NCI-H460 (cell line): ENCODE measurements at regions not wholly inside any gene's neighbourhood (a gene's known extent, or its start where the extent isn't known, plus 50 kb on each side); places are given as distances from the start of the nearest gene placed in this dataset.

Experiments
- DNase-seq: peaks from one replicate; pipeline ENCODE4 v3.0.0-alpha.2; 2016; ENCODE audit warnings: low read depth; ENCODE audit errors: extremely low read depth

DNA sequence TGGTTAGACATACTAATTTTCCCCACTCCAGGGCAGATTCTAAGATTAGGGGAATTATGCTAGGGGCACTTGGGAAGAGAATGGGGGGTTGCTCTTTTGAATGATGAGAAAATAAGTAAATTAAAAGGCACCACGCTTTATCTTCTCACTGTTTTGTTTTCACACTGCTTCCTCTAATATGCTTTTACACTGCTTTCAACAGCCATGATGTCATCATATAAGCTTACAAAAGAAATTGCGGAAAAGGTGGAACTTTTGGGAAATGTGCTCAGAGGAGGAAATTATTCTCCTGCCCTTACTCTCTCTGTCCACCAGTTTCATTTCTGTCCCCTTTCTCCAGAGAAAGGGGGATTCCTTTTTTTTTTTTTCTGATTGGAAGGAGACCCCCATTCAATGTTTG is 308.2 kb downstream of the TOX3 start:
- DNase-seq, result no peak

GRCh38 chr16:52237823-52238222 is 309.1 kb downstream of the TOX3 start:
- no peak for DNase-seq

DNA sequence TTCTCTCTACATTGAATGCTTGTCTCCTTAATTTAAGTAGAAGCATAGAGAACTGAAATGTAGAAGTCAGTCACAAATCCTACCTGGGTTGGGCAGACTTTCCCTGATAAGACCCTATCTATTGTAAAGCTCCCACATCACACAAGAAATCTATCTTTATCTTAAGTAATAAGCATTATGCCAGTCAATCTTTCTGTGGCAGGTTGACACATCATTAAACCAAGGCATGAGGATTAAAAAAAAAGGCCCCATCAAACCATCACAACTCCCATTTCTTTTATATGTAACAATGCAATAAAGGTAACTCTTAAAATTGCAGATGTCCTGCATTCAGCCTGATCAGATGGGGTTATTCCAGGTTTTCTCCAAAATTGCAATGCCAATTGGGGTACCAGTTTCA is 311.8 kb downstream of the TOX3 start:
- no peak for DNase-seq

DNA sequence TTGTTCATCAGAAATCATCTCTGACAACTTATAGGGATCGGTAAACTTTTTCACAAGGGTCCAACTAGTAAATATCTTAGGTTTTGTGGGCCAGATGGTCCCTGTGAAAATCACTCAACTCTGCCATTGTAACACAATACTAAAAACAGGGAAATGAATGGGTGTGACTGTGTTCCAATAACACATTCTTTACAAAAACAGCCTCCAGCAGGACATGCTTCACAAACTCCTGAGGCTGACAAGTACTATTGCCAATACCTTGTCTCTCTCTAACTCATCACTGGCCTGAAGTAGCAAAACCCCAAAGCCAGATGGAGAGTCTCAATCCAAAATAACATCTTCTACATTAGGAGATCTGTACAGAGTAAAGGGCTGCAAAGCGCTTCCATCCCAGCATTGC is 312.3 kb downstream of the TOX3 start:
- no peak for DNase-seq

- DNase-seq, result no peak
These were observed 317.5 kb downstream of the TOX3 start for GRCh38 chr16:52229471-52229870.

GRCh38 chr16:52227851-52228250 is 319.1 kb downstream of the TOX3 start:
- no peak for DNase-seq

- no peak for DNase-seq
These were observed 334.1 kb downstream of the TOX3 start for GRCh38 chr16:52212841-52213240.

DNA sequence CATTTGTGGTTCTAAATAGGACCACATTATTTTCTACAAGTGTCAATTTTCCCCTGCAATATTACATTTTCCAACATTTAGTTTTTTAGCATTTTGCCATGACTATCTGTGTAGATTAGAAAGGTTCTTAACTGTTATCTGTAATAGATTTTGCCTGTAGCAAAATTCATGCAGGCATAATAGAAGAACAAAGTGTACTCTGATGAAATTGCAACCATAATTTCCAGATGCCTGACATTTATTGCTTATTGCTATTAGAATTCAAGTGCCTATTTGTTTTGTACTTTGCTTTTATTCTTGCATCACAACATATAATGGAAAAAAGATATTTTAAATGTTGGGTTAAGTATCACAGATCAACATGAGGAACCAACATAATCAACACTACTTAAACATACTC is 337.7 kb downstream of the TOX3 start:
- DNase-seq, result no peak

GRCh38 chr16:52203096-52203495 is 343.8 kb downstream of the TOX3 start:
- no peak for DNase-seq

DNA sequence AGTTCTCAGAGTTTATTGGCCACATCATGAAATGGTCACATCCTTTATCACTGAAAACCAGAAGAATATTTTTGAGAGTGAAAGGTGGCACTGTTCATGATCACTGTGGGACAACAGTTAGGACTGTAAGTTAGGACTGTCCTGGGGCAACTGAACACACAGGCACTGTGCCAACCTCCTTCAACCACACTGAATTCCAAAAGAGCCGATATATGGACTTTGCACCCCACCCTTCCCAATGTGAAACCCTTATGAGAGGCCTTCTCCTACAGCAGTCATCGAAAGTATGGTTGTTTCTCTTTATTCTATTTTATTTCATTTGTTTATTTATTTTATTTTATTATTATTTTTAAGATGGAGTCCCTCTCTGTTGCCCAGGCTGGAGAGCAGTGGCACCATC is 353.5 kb downstream of the TOX3 start:
- DNase-seq, result no peak

DNA sequence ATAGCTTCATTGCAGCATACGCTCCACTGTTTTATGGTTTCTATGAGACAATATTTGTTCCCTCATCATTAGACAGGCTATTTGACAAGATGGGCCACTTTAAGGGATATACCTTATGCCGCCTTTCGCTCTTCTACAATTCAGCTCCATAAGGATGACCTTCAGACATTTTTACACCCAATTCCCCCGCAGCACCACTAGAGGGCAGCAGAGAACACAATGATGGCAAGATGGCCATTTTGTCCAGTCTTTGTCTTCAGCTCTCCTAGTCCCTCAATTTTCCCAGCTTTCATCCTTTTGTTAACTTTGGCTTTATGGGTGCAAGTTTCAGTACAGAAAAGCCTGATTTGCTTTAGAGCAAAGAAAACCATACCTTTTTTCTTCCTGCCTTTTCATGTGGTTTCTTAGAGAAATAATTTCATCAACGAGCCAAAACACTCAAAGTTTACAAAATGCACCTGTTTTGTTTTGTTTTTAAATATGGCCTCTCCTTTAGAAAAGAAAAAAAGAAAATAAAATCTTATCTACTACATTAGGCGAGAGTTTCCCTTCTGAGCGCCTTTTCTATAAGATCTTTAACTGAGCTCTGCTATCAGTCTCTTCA is 355.3 kb downstream of the TOX3 start:
- DNase-seq, result peak; percentile 48

DNA sequence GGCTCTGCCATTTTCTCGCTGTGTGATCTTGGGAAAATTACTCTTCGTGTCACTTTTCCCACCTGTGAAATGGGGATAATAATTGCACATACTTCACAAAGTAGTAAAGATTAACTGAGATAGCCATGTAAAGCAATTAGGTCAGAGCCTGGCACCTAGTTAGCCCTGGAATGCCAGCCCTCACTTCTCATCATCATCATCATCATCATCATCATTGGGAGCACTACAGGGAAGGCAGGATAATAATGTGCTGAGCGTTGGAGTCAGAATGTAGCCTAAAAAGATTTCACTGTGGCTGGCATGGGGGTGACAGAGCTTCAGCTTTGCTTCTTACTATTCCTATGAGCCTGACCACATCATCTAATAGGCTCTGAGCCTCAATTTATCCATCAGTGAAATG is 362.6 kb downstream of the TOX3 start:
- DNase-seq, result no peak

DNA sequence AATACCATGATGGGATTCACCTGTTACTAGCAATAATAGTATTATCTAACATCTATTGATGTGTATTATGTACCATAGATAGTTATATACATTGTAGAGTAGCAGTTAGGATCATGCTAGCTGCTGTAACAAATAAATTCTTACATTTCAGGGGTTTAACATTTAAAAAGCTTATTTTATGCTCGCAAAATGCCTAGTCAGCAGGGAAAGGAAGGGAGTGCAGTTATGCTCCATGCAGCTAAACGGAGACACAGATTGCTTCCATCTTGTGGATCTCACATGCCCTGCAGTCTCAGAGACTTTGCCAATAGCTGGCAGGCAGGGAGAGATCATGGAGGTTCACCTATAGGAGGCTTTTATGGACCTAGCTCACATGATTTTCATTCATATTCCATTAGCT is 364.1 kb downstream of the TOX3 start:
- DNase-seq, result no peak

DNA sequence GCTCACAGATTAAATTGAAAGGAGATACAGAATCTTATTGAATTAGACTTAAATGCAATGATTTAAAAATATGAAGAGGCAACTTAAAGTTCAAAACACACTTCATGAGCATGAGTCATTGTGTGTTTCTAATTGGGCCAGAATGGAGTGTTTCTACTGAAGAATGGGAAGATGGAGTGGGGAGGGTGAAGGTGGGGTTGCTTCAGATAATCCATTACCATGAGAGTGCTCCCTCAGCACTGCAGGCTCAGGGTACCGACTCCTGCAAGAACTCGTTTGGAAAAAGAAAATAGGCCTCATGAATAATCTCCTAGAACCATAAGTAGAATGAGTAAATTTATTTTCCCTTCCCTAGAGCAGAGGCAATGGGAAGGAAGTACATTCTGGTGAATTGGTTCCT is 372.8 kb downstream of the TOX3 start:
- DNase-seq, result no peak

DNA sequence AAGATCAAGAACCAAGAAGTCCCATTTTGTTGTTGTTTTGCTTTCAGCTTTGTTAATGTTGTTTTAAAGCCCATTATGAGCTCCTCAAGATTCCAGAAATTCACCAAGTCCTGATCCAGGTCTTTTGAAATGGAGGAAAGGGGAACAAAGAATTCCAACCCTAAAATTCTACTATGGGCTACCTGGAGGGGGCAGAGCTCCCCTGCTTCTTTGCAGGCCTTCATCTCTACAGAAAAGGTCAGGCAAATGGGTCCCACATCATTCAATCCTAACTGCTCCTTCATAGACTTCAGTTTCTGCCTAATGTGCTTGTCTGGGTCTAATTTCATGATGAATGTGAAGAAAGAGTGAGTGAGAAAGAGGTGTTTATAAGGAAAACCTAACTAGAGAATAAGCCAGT is 375.5 kb downstream of the TOX3 start:
- DNase-seq, result no peak

DNA sequence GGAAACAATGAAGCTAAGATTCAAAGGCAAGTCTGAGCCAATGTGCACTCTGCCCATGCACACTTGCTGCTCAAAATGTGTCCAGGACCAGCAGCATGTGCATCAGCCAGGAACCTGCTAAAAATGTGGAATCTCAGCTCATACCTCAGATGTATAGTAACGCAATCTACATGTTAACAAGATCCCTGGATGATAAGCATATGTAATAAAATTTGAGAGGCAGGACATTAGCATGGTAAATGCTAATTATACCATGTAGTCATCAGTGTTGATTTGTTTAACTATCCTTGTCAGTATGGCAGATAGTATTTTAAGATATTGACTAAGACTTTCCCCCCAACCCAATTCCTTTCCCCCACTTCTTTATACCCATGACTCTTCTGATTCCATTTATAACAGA is 379.6 kb downstream of the TOX3 start:
- DNase-seq, result no peak

GRCh38 chr16:52165961-52166360 is 381.0 kb downstream of the TOX3 start:
- no peak for DNase-seq

GRCh38 chr16:52149003-52149402 is 397.9 kb downstream of the TOX3 start:
- DNase-seq, result no peak

GRCh38 chr16:52141871-52142270 is 405.1 kb downstream of the TOX3 start:
- no peak for DNase-seq

DNA sequence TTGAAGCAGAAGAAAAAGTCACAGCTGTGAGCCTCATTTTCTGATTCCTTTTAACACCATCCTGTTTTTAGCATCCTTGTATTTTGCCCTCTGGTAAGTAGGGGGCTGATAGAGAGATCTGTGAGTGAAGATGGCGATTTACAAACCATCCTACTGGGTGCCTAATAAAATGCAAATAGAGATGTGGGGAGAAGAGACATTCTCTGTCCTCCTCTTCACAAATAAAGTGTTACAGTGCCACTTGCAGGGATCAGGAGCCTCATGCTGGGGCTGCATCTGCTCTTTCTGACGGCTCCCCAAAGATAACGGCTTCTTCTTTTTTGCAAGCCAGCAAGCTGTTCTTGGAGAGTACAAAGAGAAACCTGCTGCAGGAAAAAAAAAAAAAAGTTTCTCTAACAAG is 418.6 kb downstream of the TOX3 start:
- DNase-seq, result no peak

DNA sequence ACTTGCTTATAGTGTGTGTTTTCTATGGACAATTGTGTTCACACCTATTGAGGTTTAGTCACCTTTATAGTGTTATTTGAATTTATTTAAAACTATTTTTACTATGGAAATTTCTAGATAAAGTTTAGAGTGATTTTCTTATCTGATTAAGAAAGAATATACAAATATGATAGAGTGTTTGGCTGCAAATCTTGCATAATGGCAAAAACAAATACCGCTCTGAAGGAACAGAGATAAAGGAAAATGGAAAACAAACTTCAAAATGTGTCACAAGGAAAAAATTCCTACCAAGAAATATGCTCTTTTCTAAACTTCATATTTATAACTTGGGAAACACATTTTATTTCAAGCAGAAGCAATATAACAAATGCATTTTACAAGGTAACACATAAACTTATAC is 423.1 kb downstream of the TOX3 start:
- DNase-seq, result no peak

GRCh38 chr16:52123061-52123839 is 423.7 kb downstream of the TOX3 start:
- no peak for DNase-seq

DNA sequence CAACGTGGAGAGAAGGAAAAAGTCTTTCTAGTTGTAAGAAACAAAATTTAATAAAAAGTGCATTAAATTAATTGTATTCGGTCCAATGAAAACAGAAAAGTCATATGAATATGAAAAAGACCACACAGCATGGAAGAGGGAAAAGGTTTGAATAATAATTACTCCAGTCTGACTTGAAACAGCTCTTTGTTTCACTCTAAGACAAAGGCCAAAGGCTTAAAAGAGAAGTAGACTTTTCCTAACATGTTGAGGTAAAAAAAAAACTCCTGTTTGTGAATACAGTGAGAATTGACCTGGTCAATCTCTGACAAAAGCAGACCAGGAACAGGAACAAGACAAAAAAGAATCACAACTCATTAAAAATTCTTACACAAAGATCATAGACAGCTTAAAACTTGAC is 429.8 kb downstream of the TOX3 start:
- DNase-seq, result no peak
